M059J (cell line): ENCODE measurements at regions not wholly inside any gene's neighbourhood (a gene's known extent, or its start where the extent isn't known, plus 50 kb on each side); places are given as distances from the start of the nearest gene placed in this dataset.
"Not testable (repeated sequence)": the region's sequence is repeated elsewhere in the genome, so short reads cannot be mapped to it uniquely, and the experiment has no call there.

Experiments used
- DNase-seq: peaks from one replicate; pipeline ENCODE4 v3.0.0-alpha.2; 2012; ENCODE audit warnings: low read depth

DNA sequence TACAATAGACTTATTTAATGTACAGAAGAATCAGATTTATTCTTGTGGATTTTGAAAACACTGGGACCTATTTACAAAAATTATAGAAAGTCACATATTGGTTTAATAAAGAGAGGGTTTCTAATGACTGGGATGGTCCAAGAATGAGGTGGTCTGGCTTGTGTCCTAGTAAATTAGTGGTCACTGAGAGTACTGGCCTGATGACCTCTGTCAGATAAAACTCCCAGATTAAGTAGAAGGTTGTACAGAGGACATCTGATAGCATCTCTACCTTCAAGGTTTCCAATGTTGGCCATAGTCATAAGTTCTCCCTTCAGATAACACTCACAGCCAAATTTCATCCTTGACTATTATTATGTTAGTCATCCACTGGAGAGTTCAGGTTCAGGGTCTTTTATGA, 692.9 kb downstream of the MTRR start:
- DNase-seq = no peak

DNA sequence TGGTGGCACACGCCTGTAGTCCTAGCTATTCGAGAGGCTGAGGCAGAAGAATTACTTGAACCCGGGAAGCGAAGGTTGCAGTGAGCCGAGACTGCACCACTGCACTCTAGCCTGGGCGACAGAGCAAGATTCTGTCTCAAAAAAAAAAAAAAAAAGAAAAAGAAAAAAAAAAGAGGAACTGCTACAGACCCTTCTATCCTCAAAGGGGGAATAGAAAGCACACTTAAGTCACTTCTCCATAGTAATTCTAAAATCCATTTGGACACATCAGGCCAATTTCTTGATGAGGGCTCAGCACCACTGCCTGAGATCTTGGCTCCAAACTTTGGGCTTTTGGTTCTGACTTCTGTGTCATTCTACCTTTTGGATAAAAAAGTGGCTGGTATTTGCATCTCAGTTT, 694.6 kb downstream of the MTRR start:
- not testable (repeated sequence) for DNase-seq

DNA sequence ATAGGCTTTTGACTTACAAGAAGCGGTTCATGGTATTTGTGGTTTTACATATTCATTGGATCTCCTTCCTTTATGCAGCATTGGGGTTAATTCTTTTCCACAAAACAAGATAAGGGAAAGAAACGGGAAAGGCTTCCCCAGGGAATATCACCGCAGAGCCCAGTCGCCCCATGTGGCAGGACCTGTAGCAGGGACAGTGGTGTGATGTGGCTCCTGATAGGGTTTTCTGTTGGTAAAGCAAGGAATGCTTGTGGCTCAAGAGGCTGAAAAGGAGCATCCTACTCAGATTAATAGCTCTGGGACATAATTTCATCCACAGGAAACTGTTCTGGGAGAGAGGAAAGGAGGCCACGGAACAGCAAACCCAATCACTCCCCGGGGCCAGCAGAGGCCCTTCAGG, 699.9 kb downstream of the MTRR start:
- no peak for DNase-seq

DNA sequence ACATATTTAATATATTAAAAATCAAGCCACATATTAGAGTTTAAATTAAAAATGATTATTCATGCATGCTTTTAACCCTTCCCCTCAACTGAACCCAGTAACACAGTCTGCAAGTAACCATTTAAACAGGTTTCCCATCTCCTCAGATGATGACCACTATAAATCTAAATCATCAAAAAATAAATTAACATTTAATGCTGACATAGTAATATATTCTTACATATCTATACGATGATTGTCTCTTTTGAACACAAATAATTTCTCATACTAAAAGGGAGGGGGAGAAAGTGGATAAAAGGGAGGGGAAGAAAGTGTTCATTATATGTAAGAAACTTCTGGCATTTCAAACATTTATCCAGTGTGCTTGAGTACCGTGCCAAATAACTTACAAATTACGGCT, 701.6 kb downstream of the MTRR start:
- no peak for DNase-seq

DNA sequence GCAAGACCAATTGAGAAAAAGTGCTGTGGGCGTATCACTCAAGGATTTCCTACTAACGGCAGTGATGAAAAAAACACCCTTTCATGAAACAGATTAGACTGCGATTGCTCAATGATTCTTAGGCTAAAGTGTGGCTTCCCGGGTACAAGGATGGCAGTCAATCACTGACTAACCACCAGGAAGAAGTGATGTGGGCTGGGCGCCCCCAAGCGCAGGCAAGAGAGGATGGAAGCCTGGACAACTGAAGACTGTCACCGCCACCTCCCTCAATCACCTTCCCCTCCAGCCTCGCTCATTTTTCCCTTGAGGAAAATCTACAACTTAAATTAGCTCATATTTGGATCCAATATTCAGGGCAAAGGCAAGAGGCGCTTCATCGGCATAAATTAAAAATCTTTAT, 707.2 kb downstream of the MTRR start:
- DNase-seq = peak; percentile 4

DNA sequence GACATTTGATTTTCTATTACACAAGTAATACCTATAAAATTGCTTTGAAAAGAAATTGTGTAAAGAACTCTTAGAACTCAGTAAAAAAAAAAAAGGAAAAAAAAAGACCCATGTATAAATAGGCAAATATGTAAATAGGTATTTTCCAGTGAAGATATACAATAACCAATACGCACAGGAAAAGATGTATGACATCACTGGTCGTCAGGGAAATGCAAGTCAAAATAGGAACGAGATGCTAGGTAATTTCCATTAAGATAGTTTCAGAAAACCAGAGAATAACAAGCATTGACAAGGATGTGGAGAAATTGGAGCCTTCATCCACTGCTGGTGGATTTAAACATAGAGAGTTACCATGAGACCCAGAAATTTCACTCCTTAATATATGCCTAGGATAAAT, 708.8 kb downstream of the MTRR start:
- no peak for DNase-seq

DNA sequence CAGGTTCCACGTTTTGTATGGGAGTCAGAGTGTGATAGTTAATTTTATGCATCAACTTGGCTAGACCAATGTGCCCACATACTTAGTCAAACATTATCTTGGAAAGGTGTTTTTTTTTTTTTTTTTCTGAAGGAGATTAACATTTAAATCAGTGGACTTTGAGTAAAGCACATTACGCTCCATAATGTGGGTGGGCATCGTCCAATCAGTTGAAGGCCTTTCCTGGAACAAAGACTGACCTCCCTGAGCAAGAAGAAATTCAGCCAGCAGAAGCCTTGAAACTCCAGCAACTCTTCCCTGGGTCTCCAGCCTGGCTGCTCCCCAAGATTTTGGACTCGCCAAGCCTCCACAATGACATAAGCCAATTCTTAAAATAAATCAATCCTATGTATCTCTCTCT, 711.4 kb downstream of the MTRR start:
- DNase-seq = no peak

DNA sequence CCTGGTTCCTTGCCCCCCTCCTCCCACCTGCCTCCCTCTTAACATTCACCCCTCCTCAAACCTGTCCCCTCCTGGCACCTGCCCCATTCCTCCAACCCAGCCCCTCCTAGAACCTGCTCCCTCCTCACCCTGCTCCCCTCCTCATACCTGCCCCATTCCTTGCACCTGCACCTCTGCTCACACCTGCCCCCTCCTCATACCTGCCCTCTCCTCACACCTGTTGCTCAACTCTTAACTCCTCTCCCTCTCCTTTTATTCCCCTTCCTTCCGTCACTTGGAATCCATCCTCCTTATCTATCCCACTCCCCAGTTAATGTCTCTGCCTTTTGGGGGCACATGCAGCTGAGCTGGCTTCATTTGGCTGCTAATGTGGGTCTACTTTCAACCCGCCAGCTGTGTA, 712.1 kb downstream of the MTRR start:
- no peak for DNase-seq

DNA sequence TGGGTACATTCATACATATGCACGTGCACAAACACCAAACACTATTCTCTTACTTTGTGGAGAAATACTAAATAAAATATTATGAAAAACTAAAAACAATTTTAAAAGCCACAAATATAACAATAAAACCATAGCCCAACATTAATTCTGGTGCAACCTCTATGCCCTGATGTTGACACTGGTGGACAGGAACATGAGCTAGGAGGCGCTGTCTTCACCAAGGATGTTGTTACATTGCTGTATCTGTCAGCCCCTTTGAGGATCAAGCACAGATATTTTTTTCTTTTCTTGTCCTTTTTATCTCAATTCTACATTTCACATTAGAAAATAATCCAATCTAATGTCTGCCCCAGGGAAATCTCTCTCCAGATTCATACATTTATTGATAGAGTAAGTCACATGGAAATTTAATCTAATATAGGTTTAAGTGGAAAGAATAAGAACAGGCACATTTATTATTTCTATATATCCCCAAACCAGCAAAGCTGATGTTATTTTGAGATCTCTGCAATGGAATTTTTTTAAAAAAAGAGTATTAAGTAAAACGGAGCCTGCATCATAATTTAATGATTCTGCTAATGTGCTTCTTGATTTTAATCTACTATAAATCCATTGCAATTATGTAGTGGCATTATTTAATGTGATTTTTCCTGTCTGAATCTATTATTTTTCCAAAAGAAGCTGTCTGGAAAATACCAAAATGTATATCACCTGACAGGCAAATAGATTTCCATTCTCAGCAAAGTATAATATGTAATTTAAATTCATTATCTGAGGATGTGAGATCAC, 716.5 kb downstream of the MTRR start:
- DNase-seq = no peak

DNA sequence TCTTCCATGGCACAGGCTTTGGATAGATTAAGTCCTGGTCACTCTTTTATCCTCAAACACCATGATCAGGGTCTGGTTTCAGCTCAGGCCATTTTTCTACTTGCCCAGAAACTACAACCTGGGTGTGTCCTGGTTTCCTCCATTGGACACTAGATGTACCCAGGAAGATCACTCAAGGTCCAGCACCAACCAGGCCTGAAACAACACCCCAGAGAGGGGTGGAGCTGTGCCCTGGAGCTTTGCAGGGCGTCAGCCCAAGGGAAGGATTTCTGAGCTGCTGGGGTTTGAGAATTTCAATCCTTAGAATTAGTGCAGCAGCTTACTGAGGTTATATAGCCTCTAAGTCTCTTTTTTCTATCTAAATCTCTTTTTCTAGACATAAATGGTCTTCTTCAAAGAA, 722.0 kb downstream of the MTRR start:
- no peak for DNase-seq

DNA sequence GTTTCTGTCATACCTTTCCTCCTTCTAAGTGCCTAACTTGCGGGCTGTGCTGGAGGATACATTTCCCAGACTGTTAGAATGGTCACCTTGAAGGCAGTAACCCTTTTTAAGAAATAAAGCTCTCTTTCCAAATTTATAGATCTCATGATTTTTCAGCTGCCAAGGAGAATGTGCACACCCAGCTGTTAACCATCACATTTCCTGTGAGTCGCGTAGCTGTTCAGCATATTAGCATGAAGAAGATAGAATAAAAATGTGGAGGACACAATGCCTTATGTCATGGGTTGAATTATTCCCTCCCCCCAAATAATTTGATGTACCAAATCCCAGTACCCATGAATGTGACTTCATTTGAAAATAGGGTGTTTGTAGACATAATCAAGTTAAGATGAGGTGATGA, 729.4 kb downstream of the MTRR start:
- no peak for DNase-seq

DNA sequence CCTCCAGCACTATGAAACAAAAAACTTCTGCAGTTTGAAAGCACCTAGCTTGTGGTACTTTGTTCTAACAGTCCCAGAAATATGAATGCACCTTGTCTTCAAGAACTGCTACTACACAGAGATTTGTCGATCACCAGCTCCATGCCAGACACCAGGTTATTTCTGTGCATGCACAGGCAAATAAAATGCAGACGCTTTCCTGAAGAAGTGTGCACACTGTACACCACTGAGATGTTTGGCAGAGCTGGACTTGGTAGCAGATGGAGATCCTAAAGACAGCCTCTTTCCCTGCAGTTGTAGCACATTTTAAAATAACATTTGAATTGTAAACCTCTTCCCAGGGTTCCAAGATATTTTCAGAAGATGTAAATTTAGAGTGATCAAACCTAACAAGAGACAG, 730.0 kb downstream of the MTRR start:
- DNase-seq = no peak

DNA sequence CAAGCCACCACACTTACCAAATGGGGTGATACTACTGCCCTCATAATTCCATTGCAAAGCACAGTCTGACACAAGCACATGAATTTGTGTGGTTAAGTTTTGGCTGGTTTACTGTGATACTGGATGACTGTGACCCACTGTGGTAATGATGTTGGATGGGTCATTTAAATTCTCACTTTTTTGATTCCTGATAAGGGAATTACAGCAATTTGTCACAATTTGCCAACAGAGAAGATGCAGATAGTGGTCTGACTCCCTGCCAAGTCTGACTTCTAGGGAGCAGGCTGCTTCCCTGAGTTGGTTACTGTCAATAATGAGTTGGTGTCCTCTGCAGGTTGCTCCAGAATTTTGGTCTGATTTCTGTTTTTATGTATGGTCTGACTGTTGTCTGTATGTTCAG, 731.9 kb downstream of the MTRR start:
- DNase-seq = peak; percentile 4

DNA sequence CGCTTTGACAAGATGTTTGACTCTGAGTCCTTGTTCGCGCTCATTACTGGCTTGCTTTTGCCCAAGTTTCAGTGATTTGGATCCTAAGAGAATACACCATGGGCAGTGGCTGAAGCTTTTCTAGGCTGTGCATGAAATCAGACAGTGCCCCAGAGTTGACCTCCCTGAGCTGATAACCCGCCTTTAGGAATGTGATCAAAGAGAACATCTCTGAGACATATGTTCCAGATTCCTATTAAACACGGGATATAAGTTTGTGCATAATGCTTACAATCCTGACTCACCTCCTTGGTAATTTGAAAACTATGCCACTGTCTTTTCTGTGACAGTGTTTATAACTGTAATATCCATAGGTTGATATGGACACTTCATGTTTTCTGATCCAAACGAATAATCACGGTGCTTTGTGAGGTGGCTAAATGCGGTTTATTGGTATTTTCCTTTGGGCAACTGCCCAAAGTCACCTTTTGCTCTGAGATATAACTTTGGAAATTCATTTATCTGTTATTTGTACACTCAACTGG, 732.9 kb downstream of the MTRR start:
- DNase-seq = no peak

DNA sequence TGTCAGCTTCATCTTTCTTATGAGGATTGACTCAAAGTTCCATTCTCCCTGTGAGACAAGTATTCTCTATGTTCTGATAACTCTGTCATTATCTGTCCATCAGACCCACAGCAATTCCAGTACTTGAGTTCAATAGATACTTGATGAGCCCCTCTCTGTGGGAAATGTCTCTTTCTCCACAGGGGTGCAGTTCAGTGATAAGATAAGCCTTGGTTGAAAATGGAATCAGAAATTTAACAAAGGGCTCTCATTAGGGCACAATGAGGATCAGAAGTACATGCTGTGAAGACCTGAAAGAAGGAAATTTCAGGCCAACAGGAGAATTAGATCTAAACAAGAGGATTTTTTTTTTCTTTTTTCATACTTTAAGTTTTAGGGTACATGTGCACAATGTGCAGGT, 737.3 kb downstream of the MTRR start:
- DNase-seq = no peak

DNA sequence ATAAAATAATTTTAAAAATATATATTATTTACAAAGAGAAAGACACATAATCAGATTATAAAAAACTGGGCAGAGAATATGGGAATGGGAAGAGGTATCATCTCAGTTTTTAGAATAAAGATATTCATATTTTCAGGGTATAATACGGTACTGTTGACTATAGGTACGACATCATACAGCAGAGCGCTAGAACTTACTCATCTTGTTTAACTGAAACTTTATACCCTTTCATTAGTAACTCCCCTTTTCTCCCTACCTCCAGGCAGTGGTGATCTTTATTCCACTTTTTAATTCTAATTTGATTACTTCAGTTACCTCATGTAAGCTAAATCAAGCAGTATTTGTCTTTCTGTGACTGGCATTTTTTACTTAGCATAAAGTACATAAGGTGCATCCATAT, 742.1 kb downstream of the MTRR start:
- no peak for DNase-seq

DNA sequence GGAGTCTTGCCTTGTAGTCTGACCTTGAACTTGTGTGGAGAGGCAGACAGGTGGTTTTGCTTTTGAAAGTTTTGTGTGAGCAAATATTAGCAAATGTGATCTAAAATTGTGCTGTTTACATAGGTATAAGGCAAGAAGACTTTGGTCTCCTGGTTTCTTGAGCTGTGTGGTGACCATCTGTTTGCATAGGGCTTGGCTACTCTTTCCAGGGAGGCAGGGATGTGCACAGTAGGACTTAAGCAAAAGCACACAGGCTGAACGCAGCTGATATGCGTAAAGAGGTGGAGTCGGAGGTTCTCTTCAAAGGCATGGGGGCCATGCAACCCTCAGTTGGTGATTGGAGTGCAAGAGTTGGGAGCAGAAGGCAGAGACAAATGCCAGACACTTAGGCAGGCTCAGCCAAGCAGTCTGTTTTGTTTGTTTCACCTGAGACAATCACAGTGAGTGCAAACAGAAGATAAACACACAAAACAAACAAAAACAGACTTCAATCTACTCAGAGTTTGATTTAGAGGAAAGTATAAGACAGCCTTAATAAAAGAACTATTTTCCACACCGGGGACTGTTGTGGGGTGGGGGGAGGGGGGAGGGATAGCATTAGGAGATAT, 744.2 kb downstream of the MTRR start:
- DNase-seq = no peak

DNA sequence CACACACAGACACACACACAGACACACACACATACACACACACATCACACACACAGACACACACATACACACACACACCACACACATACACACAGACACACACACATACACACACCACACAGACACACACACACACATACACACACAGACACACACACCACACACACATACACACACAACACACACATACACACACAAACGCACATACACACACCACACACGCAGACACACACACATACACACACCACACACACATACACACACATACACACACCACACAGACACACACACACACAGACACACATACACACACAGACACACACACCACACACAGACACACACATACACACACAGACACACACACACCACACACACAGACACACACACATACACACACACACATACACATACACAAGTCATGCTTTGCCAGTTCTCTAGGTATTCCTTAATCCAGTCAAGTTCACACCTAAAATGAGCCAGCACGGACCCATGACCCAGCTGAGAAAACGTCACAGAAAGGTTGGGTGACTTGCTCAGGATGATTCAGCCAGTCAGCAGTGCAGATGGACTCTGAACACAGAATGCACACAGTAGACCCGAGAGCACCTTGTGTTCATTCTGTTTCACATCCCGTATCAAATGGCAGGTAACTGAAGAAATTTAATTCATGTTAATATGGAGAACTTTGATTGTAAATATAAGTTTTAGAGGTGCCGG, 746.4 kb downstream of the MTRR start:
- peak; percentile 10 for DNase-seq

DNA sequence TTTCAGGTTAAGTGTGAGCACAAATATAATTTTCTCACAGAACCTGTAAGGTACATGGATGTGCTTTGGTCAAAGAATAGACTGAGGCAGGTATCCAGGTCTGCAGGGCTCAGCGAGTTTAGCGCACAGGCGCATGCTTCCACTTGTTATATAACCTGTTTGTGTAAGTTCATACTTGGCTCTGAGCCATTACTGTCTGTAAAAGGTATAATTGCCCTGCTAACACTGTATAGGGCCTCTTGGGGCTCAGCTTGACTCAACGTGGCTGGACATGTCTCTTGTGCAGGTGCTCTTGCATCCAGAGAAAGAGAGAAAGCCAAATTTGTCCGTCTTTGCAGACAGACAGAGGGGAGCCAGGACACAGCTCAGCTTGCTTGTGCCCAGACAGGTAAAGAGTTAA, 759.6 kb downstream of the MTRR start:
- no peak for DNase-seq

DNA sequence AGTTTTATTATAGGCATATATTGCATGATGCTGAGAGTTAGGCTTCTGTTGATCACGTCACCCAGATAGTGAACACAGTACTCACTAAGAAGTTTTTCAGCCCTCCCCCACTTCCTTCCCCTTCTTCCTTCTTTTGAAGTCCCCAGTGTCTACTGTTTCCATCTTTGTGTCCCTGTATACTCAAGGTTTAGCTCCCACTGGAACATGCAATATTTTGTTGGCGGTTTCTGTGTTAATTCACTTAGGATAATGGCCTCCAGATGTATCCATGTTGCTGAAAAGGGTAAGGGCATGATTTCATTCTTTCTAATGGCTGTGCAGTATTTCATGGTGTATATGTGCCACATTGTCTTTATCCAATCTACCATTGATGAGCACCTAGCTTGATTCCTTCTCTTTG, 764.3 kb downstream of the MTRR start:
- no peak for DNase-seq

DNA sequence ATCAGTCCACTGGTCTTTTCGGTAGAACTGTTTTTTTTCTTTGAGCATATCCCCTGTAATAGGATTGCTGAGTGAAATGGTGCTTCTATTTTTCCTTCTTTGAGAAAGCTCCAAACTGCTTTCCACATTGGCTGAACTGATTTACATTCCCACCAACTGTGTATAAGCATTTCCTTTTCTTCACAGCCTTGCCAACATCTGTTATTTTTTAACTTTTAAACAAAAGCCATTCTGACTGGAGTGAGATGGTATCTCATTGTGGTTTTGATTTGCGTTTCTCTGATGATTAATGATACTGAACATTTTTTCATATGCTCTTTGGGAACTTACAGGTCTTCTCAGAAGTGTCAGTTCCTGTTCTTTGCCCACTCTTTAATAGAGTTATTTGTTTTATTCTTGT, 764.7 kb downstream of the MTRR start:
- DNase-seq = peak; percentile 66

DNA sequence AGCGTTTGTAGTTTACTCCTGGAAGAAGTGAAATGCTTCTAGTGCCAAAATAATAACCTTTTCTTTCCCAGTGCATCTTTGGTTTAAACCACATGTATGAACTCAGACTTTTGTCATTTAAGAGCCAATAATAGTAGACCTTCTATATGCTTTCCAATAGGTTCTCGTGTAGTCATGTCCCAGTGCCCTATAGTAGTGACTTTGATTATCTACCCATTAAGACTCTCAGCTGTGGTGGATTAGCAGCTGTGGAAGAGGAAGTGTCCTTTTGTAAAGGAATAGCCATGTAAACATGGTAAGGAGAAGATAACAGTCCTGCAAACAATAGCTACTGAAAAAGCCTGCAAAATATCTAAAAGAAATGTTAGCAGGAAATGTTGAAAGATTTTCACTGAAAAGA, 765.3 kb downstream of the MTRR start:
- DNase-seq = no peak
